ENCODE measurements at regions not wholly inside any gene's neighbourhood (a gene's known extent, or its start where the extent isn't known, plus 50 kb on each side); places are given as distances from the start of the nearest gene placed in this dataset.

- TF ChIP-seq CTCF (conservative IDR thresholded peaks at IDR 0.05) = no peak
- TF ChIP-seq ZFX (IDR thresholded peaks at IDR 0.05) = no peak
Observed at GRCh38 chr5:5650949-5651348, 228.5 kb downstream of the ICE1 start.
